Stimulated activated CD4-positive, alpha-beta T cell treated with anti-CD3 and anti-CD28 coated beads, Interleukin-2, amount 100 ng/mL, for 4 hours (primary cell): ENCODE measurements at regions not wholly inside any gene's neighbourhood (a gene's known extent, or its start where the extent isn't known, plus 50 kb on each side); places are given as distances from the start of the nearest gene placed in this dataset.
A peak's percentile ranks its signal among the peaks of the same experiment; 100 is the strongest.

Source experiments
- DNase-seq: peaks from one replicate; pipeline ENCODE4 v3.0.0-alpha.2; 2020; ENCODE audit warnings: low read depth

DNA sequence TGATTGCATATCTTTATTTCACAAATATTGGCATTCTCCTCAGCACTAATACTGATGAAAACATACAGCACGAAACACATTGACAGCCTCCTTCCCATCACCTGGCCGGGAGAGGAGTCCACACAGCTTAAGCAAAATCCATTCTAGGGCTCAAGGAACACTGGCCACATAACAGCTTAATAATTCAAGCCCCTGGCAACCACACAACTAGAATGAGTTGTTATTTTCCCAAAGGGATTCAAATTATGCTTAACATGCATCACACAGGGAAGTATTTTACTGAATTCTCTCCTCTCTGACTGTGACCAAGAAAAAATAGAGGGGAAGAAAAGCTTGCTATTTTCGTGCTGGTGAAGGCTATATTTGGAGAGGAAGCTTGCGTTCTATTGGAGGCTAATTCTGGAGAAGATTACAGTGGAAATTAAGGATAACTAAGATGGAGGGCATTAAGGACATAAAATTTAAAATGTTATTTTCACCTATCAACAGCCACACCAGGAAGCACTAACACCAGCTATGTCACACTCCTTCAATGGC, 198.5 kb downstream of the ADGRG6 start:
- no peak for DNase-seq

DNA sequence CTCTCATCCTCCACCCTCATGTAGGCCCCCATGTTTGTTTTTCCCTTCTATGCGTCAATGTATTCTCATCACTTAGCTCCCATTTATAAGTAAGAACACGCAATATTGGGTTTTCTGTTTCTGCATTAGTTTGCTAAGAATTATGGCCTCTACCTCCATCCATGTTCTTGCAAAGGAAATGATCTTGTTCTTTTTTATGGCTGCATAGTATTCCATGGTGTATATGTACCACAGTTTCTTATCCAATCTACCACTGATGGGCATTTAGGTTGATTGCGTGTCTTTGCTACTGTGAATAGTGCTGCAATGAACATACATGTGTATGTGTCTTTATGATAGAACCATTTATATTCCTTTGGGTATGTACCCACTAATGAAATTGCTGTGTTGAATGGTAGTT, 200.0 kb downstream of the ADGRG6 start:
- DNase-seq: no peak

DNA sequence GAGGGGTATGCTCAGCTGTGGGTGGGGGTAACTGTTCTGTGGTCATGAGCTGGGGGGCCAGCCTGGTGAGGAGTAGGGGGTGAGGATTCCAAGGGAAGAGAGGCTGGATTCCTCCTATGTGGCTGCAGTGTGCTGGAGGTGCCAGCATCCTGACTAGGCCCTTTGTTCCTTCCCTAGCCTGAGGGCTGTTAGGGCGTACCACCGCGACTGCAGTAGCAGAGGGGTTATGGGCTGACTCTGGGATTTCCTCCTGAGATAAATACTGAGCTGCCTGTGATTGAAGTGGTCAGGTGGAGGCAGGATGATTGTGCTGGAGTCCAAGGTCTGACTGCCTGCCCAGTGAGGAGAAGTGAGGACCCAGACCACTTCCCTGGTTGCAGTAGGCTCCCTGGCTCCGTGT, 205.3 kb downstream of the ADGRG6 start:
- no peak for DNase-seq

DNA sequence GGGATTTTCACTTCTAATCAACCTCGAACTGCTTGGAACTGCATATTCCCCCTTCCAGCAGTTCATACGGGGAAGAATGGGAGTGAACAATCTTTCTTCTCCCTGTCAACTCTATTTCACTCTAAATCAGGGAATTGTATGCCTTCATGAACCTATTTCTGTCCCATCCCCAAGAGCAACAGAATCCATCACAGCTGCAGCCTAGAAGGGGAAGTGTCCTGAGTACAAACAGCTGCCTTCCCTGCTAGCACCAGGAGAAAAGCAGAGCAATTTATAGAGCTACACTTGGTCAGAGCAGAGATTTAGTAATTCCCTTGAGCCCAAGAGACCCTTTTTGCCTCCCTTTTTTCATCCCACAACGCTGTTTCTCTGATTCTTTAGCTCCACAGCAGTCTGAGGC, 208.4 kb downstream of the ADGRG6 start:
- DNase-seq: no peak

DNA sequence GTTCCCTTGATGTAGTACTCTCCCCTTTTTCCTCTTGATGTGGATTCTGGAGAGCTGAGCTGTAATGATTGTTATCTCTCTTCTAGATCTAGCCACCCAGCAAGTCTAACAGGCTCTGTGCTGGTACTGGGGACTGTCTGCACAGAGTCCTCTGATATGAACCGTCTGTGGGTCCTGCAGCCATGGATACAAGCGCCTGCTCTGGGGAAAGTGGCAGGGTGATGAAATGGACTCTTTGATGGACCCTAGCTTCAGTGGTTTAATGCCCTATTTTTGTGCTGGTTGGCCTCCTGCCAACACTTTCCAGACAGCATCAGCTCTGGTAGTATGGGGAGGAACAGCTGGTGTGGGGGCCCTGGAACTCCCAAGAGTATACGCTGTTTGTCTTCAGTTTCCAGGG, 216.3 kb downstream of the ADGRG6 start:
- DNase-seq: no peak

DNA sequence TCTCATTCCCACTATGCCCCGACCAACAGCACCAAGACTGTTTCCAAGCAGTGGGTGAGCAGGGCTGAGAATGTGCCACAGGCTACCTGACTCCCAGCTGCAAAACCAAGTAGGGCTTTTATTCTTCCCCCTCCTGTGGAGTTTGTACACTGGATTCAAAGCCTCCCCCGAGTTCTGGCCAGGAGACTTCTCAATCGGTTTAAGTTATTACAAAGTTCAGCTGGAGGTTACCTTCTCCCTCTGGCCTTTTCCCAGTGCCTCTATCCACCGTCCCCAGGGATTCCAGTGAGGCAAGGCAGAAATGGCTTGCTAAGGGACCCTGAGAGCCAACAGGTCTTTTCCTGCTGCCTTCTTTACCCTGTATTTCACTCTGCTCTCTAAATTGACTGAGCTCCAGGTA, 217.0 kb downstream of the ADGRG6 start:
- no peak for DNase-seq

DNA sequence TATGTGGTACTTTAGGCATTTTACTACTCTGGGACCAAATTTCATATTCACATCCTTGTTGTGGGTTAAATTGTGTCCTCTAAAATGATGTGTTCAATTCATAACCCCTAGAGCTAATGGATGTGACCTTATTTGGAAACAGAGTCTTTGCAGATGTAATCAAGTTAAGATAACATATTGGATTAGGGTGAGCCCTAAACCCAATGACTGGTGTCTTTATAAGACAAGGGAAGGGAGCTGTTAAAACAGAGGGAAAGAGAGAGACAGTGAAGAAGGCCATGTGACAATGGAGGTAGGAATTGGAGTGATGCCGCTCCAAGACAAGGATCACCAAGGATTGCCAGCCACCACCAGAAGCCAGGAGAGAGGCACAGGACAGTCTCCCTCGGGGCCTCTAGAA, 220.0 kb downstream of the ADGRG6 start:
- no peak for DNase-seq

DNA sequence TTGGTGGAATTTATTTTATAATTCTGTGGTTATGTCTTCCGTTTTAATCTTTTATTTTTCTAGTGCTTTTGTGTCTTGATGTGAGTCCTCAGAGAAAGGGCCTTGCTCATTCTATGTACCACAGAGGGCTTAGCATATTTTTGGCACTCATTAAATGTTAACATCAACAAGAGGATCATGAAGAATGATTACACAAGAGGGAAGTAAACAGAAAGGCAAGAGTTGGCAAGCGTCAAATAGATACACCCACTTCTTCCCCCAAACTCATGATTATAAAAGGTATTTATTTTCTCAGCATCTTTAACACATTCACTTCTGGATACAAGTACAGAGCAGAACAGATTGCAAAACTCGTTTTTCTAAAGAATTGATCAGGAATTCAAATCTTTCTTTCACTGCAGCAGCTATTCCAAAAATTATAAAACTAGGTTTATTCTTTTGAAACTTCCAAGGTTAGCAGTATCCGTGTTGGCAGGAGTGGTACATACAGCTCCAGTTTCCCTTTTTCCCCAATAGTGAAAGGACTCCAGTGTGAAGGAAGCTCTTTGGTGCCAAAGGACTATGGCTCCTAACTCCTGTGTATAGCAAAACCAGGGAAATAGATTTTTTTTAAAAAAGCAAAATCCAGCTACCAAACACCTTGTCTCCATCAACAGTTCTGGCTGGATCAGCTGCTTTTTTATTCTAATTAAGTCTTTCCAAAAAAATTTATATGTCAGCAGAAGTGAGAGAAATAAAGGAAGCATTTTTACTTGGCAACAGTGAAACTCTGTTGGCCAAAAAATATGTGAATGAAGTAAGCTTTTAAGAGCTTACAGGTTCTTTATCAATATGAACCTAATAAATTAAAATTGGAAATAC, 221.9 kb downstream of the ADGRG6 start:
- DNase-seq: no peak

DNA sequence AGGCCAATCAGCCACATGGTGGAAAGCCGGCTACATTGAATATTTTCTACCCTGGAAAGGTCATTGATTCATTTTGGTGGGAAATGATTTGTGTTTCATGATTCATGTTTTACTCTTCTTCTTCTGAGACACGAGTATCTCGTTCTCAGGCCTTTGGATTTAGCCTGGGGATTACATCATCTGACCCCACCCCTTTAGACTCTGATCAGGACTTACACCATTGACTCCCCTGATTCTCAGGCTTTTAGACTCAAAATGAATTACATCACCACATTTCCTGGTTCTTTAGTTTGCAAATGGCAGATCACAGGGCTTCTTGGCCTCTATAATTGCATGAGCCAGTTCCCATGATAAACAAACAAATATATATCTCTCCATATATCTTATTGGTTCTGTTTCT, 228.8 kb downstream of the ADGRG6 start:
- DNase-seq: no peak

DNA sequence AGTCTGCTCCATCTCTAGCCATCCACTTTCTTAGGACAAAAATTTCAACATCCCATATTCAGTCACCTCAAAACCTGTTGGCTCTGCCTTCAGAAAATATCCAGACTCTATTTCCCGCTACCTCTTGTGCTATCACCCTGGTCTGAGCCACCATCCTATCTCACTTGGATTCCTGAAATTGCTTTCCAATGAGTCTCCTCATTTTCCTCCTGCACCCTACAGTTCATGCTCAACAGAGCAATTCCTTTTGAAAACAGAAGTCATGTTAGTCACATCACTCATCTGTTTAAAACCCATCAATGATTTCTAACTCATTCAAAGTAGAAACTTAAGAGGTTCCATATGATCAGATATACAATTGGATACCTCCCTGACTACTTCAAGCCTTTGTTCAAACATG, 229.9 kb downstream of the ADGRG6 start:
- DNase-seq: no peak

DNA sequence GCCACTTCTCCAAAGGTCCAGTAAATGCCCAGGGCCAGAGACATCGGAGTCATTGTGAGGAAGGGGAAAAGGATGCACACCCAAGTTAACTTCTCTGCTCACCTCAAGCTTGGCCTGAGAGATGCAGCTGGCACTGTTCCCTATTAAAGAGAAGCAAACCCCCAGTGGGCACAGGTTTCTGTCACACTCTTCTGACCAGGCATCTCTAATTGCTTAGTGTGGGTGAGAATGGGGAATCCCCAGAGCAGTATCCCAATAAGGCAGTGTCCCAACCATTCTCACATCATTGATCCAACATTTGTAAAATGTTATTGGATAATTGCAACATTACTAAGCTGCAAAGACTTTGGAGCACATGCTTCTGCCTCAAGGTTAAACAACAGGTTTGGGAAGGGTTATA, 232.3 kb downstream of the ADGRG6 start:
- DNase-seq: no peak

DNA sequence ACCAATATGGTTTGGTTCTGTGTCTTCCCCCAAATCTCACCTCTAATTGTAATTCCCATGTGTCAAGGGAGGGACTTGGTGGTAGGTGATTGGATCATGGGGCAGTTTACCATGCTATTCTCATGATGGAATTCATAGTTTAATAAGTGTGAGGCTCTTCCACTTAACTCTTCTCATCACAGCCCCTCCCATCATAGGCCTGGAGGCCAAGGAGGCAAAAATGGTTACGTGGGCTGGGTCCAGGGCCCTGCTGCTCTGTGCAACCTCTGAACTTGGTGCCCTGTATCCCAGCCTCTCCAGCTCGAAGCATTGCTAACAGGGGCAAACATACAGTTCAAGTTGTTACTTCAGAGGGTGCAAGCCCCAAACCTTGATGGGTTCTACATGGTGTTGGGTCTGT, 232.7 kb downstream of the ADGRG6 start:
- DNase-seq: no peak

DNA sequence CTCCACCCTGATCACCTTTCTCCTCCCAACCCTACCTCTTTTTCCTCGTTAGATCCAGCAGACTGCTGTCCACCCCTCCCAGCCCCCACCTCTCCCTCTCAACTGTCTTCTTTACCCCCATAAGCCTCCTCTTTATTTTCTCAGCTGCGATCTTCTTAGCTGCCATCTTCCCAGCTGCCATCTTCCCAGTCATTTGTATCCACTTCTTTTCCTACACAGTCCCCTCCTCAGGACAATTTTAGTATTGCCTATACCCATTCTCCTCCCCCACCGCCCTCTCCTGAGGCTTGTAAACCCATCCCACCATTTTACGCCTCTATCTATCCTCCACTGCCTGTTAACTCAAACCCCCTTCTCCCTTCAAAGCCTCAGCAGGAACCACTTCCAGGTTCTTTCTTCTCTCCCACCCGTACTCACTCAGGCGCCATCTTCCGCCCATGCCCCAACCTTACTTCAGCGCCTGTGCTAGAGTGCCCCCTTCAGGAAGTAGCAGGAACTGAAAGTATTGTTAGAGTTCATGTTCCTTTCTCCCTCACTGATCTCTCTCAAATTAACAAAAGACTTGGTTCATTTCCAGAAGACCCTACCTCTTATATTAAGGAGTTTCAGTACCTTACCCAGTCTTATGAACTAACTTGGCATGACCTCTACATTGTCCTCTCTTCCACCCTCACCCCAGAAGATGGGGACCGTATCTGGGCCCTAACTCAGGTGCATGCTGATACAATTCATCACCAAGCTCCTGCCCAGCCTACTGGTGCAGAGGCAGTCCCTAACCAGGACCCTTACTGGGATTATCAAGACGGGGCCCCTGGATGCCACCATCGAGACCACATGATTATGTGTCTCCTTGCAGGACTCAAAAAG, 236.0 kb downstream of the ADGRG6 start:
- DNase-seq: no peak

DNA sequence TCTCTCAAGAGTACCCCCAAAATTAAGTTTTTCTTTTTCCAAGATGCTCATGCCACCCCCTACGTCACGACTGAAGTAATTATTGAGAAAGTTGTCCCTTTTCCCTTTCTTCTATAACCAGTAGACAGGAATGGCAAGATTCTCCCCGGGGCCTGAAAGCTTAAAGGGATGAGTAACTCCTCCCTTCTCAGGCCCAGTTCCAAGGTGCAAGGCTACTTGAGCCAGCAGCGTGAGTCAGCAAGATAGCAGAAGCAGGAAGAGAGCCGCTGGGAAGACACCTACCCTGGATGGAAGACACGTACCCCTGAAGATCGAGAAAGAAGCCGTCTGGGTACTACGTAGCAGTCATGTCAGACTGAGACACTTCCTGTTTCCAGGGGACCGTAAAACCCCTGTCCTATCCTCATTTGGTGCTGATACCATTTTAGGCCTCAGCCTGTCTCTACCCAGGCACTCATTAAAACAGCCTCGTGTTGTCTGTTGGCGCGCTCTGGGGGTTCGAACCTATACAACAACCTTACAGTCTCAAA, 241.0 kb downstream of the ADGRG6 start:
- DNase-seq: no peak

DNA sequence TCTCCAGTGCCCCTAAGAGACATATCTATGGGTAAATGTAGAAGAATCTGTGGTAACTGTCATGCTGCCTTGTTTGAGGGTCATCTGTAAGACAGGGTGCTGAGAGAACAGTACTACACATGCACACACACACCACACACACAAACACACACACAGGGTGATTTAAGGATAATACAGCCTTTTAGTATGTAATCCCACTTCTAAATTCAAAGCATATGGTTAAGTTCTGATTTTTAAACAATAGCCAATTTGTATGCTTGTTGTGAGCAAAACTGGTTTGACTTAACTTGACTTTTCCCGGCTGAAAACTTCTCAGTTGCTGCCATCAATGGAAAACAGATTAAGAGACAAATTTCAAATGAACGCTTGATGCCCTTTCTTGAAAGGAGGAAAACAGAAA, 241.8 kb downstream of the ADGRG6 start:
- DNase-seq: no peak

DNA sequence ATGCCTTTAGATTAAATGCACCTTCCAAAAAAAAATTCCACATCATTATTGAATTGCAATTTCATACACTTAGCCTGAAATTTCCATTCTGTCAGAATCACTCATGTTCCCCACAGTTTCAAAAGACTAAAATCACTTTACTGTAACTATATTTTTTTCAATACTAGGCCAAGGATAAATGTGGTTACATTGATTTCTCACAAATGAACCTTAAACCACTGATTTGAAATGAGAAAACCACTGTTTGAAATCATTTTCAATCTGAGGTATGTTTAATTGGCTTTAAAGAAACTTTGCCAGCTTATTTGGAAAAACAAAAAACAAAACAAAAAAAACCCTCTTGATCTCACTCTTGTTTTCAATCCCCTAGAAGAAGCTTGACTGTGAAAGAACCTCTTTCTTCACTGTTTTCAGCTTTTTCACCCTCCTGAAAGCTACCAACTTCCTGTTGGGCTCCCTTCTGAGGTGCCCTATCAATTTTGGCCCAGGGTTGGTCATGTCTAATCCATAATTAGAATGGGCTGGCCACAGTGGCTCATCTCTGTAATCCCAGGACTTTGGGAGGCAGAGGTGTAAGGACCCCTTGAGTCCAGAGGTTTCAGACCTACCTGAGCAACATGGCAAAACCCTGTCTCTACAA, 242.5 kb downstream of the ADGRG6 start:
- no peak for DNase-seq

DNA sequence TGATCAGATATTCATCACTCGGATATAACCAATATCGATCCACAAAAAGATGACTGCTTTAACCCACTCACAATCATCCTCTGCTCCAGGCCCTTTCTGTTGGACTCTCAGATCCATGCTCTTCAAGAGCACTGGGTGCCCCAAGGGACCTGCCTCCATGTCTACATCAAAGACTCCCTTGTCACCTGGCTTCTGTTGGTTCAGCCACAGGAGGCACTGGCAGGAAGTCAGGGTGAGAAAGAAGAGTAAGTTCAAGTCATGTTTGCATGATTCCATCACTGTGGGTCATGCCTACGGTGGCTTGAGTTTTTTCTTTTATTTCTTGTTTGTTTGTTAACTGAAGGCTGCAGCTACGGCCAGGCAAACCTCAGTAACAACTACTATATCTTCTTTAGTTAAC, 243.3 kb downstream of the ADGRG6 start:
- DNase-seq: no peak

DNA sequence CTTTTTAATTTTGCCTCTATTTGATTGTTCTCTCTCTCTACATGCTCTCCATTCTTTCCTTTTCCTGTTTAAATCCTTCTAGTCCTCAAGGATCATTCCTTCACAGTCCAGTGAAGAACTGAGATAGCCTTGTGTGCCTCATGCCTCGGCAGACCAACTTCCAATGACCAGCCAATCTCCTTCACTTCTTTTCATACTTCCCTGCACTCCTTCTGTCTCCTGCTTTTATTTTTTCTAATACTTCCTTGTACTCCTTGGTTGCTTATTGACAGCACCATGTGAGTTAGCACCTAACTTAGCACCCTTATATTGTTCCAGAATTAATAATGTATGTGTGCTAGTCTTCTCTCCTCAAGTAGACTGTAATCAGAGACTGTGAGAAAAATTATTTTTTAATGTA, 246.8 kb downstream of the ADGRG6 start:
- no peak for DNase-seq

DNA sequence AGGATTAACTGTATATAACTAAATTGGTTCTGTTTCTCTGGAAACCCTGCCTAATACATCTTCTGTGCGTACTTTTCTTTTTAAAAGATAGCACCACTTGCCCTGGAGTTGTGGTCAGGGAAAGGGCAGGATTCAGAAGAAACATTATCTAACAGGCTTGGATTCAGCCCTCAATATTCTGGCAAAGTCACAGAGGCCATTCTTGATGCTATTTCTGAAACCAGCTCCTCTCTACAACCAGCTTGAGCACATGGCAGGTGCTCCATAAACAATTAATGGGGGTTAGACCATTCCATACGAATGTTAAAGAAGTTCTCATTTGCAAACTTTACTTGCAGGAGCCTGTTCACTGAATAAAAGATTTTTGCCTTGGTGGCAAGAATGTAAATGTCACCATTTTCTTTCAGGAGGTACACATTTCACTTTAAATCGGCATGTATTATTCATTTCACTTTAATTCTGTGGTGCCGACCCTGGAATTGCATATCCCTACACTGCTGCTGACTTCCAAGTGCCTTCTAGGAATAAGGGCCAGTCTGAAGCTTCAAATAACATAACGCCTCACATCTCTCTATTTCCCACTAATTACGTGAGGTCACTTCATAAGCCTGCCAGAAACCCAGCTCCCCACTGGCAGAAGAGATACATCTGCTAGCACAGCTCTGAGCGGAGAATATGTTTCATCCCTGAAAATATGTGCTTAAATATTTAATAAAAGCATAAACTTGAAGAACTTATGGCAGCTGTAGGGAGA, 248.7 kb downstream of the ADGRG6 start:
- DNase-seq: no peak

DNA sequence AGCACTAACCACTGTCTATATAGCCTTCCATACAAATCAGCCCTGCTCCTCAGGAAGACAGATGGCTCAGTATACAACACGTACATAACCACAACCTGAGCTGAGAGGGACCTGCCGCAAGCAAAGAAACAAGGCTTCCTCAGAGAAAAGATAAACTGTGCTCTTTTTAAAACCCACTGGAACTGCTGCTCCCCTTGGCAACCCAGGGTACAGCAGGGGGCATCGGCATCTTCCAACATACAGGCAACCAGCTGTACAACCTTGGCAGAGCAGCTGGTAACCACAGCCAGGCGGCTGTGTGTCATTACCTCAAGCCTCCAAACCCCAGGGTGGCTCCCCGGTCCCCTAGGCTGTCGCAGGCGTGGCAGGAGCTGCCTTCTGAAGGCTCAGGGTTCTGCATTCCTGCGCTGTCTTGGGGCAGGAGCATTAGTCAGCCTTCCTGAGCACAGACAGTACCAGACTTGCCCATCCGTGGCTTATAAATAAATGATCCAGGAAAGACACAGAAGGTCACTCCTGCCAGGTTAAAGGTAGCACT, 249.5 kb downstream of the ADGRG6 start:
- DNase-seq: peak; percentile 38

DNA sequence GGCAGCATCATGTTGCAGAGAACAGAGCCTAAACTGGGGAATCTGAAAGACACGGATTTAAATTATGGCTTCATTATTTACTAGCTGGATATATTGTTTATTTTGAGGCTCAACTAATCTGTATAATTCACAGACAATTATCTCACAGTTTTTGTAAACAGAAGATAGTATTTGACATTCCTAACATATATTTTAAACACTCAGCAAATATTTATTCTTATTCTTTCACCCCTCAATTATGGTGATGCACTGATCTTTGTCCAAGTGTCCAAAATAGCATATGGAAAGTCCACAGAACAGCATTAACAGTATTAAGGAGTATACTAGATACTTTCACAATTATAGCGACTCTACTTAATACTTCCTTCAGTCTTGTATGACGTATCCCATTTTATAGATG, 257.0 kb downstream of the ADGRG6 start:
- DNase-seq: no peak
